H1 (cell line): ENCODE measurements at regions not wholly inside any gene's neighbourhood (a gene's known extent, or its start where the extent isn't known, plus 50 kb on each side); places are given as distances from the start of the nearest gene placed in this dataset.

Experiments
- CTCF ChIA-PET: fragments of 300-600 bp; sonication (Branson Sonifier 250); formaldehyde crosslinking; loops from one replicate; lab custom pipeline; 2021; ENCODE audit not compliant: partially characterized antibody; lab: Charles Lee
- POLR2A ChIA-PET: fragments of 300-600 bp; sonication (Branson Sonifier 250); formaldehyde crosslinking; loops from one replicate; lab custom pipeline; 2021; ENCODE audit warnings: inconsistent platforms; ENCODE audit not compliant: partially characterized antibody; lab: Charles Lee
- DNase-seq, 2 experiments: peaks; one replicate each; pipeline versions ENCODE4 v3.0.0 to v3.0.0-alpha.2; 2010 to 2022; ENCODE audit warnings: low spot score in 2 of 2, low read depth in 1 of 2, mixed read lengths in 1 of 2
- FAIRE-seq: peaks from 2 replicates; lab custom pipeline; 2011; peaks lifted over from hg19 to GRCh38; lab: Jason Lieb, UNC
- H2AFZ ChIP-seq: 2 replicates; pipeline ENCODE4 v1.8.1; 2012; ENCODE audit warnings: low read length, inconsistent platforms
- H2AK5ac ChIP-seq: 2 replicates; pipeline ENCODE4 v1.6.1; 2013; ENCODE audit warnings: low read depth, low read length
- H2BK120ac ChIP-seq: replicated peaks from 2 replicates; pipeline ENCODE3; 2013; ENCODE audit warnings: low read depth, low read length, inconsistent platforms
- H2BK12ac ChIP-seq: 2 replicates; pipeline ENCODE4 v1.6.1; 2013; ENCODE audit warnings: low read depth, low read length
- H2BK15ac ChIP-seq: 2 replicates; pipeline ENCODE4 v1.6.1; 2013; ENCODE audit warnings: low read length
- H2BK20ac ChIP-seq: 2 replicates; pipeline ENCODE4 v1.6.1; 2013; ENCODE audit warnings: low read length
- H2BK5ac ChIP-seq: 2 replicates; pipeline ENCODE4 v1.6.1; 2013; ENCODE audit warnings: low read depth, low read length
- H3K14ac ChIP-seq: 2 replicates; pipeline ENCODE4 v1.6.1; 2013; ENCODE audit warnings: inconsistent platforms; ENCODE audit not compliant: insufficient read length
- H3K18ac ChIP-seq: 2 replicates; pipeline ENCODE4 v1.6.1; 2013; ENCODE audit warnings: low read length; ENCODE audit errors: extremely low read depth
- H3K23ac ChIP-seq: 2 replicates; pipeline ENCODE4 v1.6.1; 2013; ENCODE audit warnings: inconsistent platforms; ENCODE audit not compliant: insufficient read length
- H3K23me2 ChIP-seq: 2 replicates; pipeline ENCODE4 v1.6.1; 2013; ENCODE audit warnings: low read depth, low read length
- H3K27ac ChIP-seq: 2 replicates; pipeline ENCODE4 v1.6.1; 2011; ENCODE audit warnings: low read depth, low read length, inconsistent platforms
- H3K27me3 ChIP-seq, 4 experiments: replicated peaks in 1 of 4; 1 replicate in 1 of 4; 2 replicates in 3 of 4; pipeline versions ENCODE4 v1.6.1 to v1.8.1; 2011 to 2013; ENCODE audit warnings: low read length in 3 of 4, mild to moderate bottlenecking in 3 of 4, inconsistent platforms in 2 of 4, mixed read lengths in 2 of 4, moderate library complexity in 1 of 4; ENCODE audit not compliant: control insufficient read depth in 3 of 4, insufficient read depth in 3 of 4; ENCODE audit errors: extremely low read depth in 1 of 4
- H3K36me3 ChIP-seq, 4 experiments: 2 replicates each; pipeline versions ENCODE4 v1.6.1 to v1.8.1; 2011 to 2013; ENCODE audit warnings: mild to moderate bottlenecking in 4 of 4, low read length in 3 of 4, moderate library complexity in 2 of 4, control low read depth in 1 of 4, inconsistent platforms in 1 of 4; ENCODE audit not compliant: insufficient read depth in 4 of 4, control insufficient read depth in 2 of 4
- H3K4ac ChIP-seq: replicated peaks from 2 replicates; pipeline ENCODE3; 2013; ENCODE audit warnings: low read length, low read depth, mixed read lengths, inconsistent platforms; ENCODE audit not compliant: insufficient read length
- H3K4me1 ChIP-seq, 4 experiments: replicated peaks in 1 of 4; 1 replicate in 1 of 4; 2 replicates in 3 of 4; pipeline versions ENCODE4 v1.6.1 to v1.8.1; 2011 to 2013; ENCODE audit warnings: low read length in 3 of 4, inconsistent platforms in 2 of 4, mixed read lengths in 1 of 4; ENCODE audit not compliant: insufficient read depth in 4 of 4, control insufficient read depth in 3 of 4
- H3K4me2 ChIP-seq, 2 experiments: 2 replicates each; pipeline versions ENCODE4 v1.6.1 to v1.8.1; 2011 to 2013; ENCODE audit warnings: low read depth in 2 of 2, low read length in 2 of 2, control low read depth in 1 of 2, inconsistent platforms in 1 of 2, mild to moderate bottlenecking in 1 of 2; ENCODE audit not compliant: insufficient read depth in 1 of 2
- H3K4me3 ChIP-seq, 4 experiments: fragments of 200-600, 300-600 bp in 1 of 4; sonication (generic), shearing (Covaris generic), sonication (Bioruptor Twin) in 1 of 4; 2 replicates each; pipeline versions ENCODE4 v1.5.1 to v1.8.1; 2011 to 2016; ENCODE audit warnings: low read length in 4 of 4, low read depth in 3 of 4, control low read depth in 2 of 4, inconsistent platforms in 2 of 4, mild to moderate bottlenecking in 2 of 4, mixed read lengths in 1 of 4, moderate library complexity in 1 of 4; ENCODE audit not compliant: insufficient read depth in 2 of 4; ENCODE audit errors: extremely low read depth in 1 of 4
- H3K56ac ChIP-seq: replicated peaks from 2 replicates; pipeline ENCODE3; 2013; ENCODE audit warnings: low read depth, mild to moderate bottlenecking, mixed read lengths, low read length, inconsistent platforms; ENCODE audit not compliant: insufficient read length
- H3K79me1 ChIP-seq: 2 replicates; pipeline ENCODE4 v1.6.1; 2013; ENCODE audit warnings: low read depth, low read length, control low read depth
- H3K79me2 ChIP-seq, 2 experiments: 2 replicates each; pipeline versions ENCODE4 v1.6.1 to v1.8.1; 2012 to 2013; ENCODE audit warnings: low read length in 2 of 2, mild to moderate bottlenecking in 2 of 2, inconsistent platforms in 1 of 2; ENCODE audit not compliant: insufficient read depth in 2 of 2, control insufficient read depth in 1 of 2
- H3K9ac ChIP-seq, 4 experiments: replicated peaks in 1 of 4; 1 replicate in 1 of 4; 2 replicates in 3 of 4; pipeline versions ENCODE4 v1.6.1 to v1.8.1; 2011 to 2013; ENCODE audit warnings: low read depth in 3 of 4, low read length in 3 of 4, control low read depth in 2 of 4, mild to moderate bottlenecking in 2 of 4, moderate library complexity in 2 of 4, inconsistent platforms in 1 of 4; ENCODE audit errors: extremely low read depth in 1 of 4
- H3K9me3 ChIP-seq, 2 experiments: 2 replicates each; pipeline versions ENCODE4 v1.6.1 to v1.8.1; 2012 to 2013; ENCODE audit warnings: mild to moderate bottlenecking in 2 of 2, moderate library complexity in 2 of 2, control low read depth in 1 of 2, inconsistent platforms in 1 of 2, low read depth in 1 of 2, low read length in 1 of 2, mixed read lengths in 1 of 2; ENCODE audit not compliant: insufficient read depth in 2 of 2
- H4K20me1 ChIP-seq, 2 experiments: replicated peaks in 1 of 2; 2 replicates each; pipeline versions ENCODE3 to v1.8.1; 2011 to 2013; ENCODE audit warnings: inconsistent platforms in 2 of 2, low read length in 2 of 2, mild to moderate bottlenecking in 1 of 2; ENCODE audit not compliant: insufficient read depth in 2 of 2, control insufficient read depth in 1 of 2
- H4K5ac ChIP-seq: 2 replicates; pipeline ENCODE4 v1.6.1; 2013; ENCODE audit warnings: low read length, low read depth, mixed read lengths, inconsistent platforms; ENCODE audit not compliant: insufficient read length
- H4K8ac ChIP-seq: 2 replicates; pipeline ENCODE4 v1.8.0; 2013; ENCODE audit warnings: mild to moderate bottlenecking, moderate library complexity, low read length, inconsistent platforms; ENCODE audit not compliant: insufficient read depth; ENCODE audit errors: extremely low read depth
- H4K91ac ChIP-seq: replicated peaks from 2 replicates; pipeline ENCODE3; 2013; ENCODE audit warnings: low read length, mixed read lengths, inconsistent platforms; ENCODE audit not compliant: insufficient read length
- CEBPB ChIP-seq: IDR thresholded peaks from 2 replicates; pipeline ENCODE4 v1.6.1; 2012; ENCODE audit warnings: low read depth, low read length
- EP300 ChIP-seq, 2 experiments: IDR thresholded peaks; 1 replicate in 1 of 2; 2 replicates in 1 of 2; pipeline ENCODE4 v1.6.1; 2011 to 2012; ENCODE audit warnings: low read depth in 2 of 2, low read length in 2 of 2, mild to moderate bottlenecking in 2 of 2, borderline replicate concordance in 1 of 2, inconsistent platforms in 1 of 2, moderate library complexity in 1 of 2
- HDAC2 ChIP-seq, 2 experiments: fragments of 300-600 bp in 1 of 2; sonication (generic) in 1 of 2; IDR thresholded peaks; 2 replicates each; pipeline ENCODE4 v1.6.1; 2011 to 2012; ENCODE audit warnings: low read depth in 2 of 2, low read length in 2 of 2, mild to moderate bottlenecking in 2 of 2, moderate library complexity in 2 of 2, borderline replicate concordance in 1 of 2, inconsistent platforms in 1 of 2
- SP4 ChIP-seq: IDR thresholded peaks from 2 replicates; pipeline ENCODE4 v1.6.1; 2012; ENCODE audit warnings: low read length, inconsistent platforms
- WGBS, 2 experiments: shearing (Covaris generic) in 1 of 2; methylation state at CpG; one replicate each; pipeline versions ENCODE4 v1.1.6 to v1.1.7; 2013 to 2015; ENCODE audit warnings: low lambda C conversion rate in 2 of 2, mixed read lengths in 2 of 2, inconsistent platforms in 1 of 2, low coverage in 1 of 2, missing lambda C conversion rate in 1 of 2; ENCODE audit not compliant: insufficient replicate concordance in 2 of 2, insufficient coverage in 1 of 2, insufficient read length in 1 of 2; ENCODE audit errors: extremely low coverage in 1 of 2, missing lambda C conversion rate in 1 of 2; 5-methylcytosine and 5-hydroxymethylcytosine counted together

DNA sequence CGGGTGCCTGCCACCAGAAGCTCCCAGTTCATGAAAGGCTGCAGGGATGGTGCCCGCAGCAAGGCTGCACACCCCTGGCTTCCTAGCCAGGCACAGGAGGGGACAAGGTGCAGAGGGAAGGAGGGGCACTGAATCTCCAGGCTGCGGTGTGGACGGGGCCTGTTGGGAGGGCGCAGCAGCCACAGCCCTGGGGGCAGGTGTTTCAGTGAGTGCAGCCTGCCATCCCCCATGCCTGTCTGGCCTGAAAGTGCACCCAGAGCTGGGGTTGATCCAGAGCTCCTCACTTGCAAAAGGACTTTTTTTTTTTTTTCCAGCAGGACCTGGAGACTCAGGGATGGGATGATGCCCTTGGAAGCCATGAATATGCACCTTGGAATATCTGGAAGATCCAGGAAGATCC, 153.7 kb upstream of the C1orf174 start:
- Histone ChIP-seq H3K23me2 (no peaks in the 10 kb centered on the region), H2BK120ac (no peak overlapping the region), H3K9me3 (no peaks in the 10 kb centered on the region), H3K27me3 (no peaks in the 10 kb centered on the region), H2BK20ac (no peak overlapping the region), H3K4me1 (no peaks in the 10 kb centered on the region), H3K56ac (no peak overlapping the region), H4K5ac (no peak overlapping the region), H4K91ac (no peak overlapping the region), H2AK5ac (no peak overlapping the region), H2BK12ac (no peak overlapping the region; the same call in 1 of the 2 replicates), H4K20me1 (no peaks in the 10 kb centered on the region), H3K23ac (no peak overlapping the region), H3K4me3 (no peak overlapping the region), H3K79me2 (no peaks in the 10 kb centered on the region), H3K4me2 (no peak overlapping the region), H3K18ac (no peak overlapping the region), H3K14ac (no peak overlapping the region), H3K79me1 (no peaks in the 10 kb centered on the region), H4K8ac (no peak overlapping the region), H3K4ac (no peak overlapping the region), H3K9ac (no peak overlapping the region), H2BK5ac (no peak overlapping the region), H3K36me3 (no peaks in the 10 kb centered on the region), H3K27ac (no peak overlapping the region), H2AFZ (no peak overlapping the region), H2BK15ac (no peak overlapping the region)
- POLR2A ChIA-PET, result no interaction called here
- CTCF ChIA-PET, result interaction anchor here (0.6 kb wide), 2 partner anchors 139 to 791 kb away, joined by 3 read pairs; no protein-coding TSS in a partner anchor
- FAIRE-seq (no peak), DNase-seq (peak in 1 of 2 experiments; percentile 35)
- 91% methylated on average over 5 of the region's 5 CpGs; no CpG with 5 or more reads in 1 of the 2 experiments for WGBS, 2 experiments
- TF ChIP-seq EP300 (IDR thresholded peaks at IDR 0.05; ENCODE audit: borderline replicate concordance in 1 of 2, low read depth in 2 of 2, low read length in 2 of 2) (no peak), HDAC2 (IDR thresholded peaks at IDR 0.05; ENCODE audit: borderline replicate concordance in 1 of 2, low read depth in 2 of 2, low read length in 2 of 2) (no peak), CEBPB (no peak), SP4 (no peak)
